IPS-NIHi11 (cell line): ENCODE measurements at regions not wholly inside any gene's neighbourhood (a gene's known extent, or its start where the extent isn't known, plus 50 kb on each side); places are given as distances from the start of the nearest gene placed in this dataset.

Experiments used
- DNase-seq: peaks from one replicate; pipeline ENCODE4 v3.0.0; 2012; ENCODE audit warnings: mixed read lengths, low spot score

- DNase-seq: no peak
These were observed 187.7 kb upstream of the POU5F2 start for GRCh38 chr5:93929131-93929530.

GRCh38 chr5:93926831-93927620 lies 185.6 kb upstream of the POU5F2 start:
- peak; percentile 10 for DNase-seq

- DNase-seq: no peak
These were observed 183.9 kb upstream of the POU5F2 start for GRCh38 chr5:93925321-93925720.

GRCh38 chr5:93924628-93925027 lies 183.2 kb upstream of the POU5F2 start:
- no peak for DNase-seq

- no peak for DNase-seq
These were observed 181.2 kb upstream of the POU5F2 start for GRCh38 chr5:93922551-93922950.

GRCh38 chr5:93921001-93921400 lies 179.6 kb upstream of the POU5F2 start:
- DNase-seq: no peak

GRCh38 chr5:93916872-93917271 lies 175.5 kb upstream of the POU5F2 start:
- DNase-seq: no peak

- DNase-seq: peak; percentile 28
These were observed 173.7 kb upstream of the POU5F2 start for GRCh38 chr5:93915142-93915553.

GRCh38 chr5:93911609-93912008 lies 170.2 kb upstream of the POU5F2 start:
- no peak for DNase-seq

GRCh38 chr5:93909356-93909755 lies 168.0 kb upstream of the POU5F2 start:
- DNase-seq: no peak

- no peak for DNase-seq
These were observed 163.5 kb upstream of the POU5F2 start for GRCh38 chr5:93904917-93905316.

- DNase-seq: no peak
These were observed 160.9 kb upstream of the POU5F2 start for GRCh38 chr5:93902288-93902687.

- peak; percentile 14 for DNase-seq
These were observed 157.7 kb upstream of the POU5F2 start for GRCh38 chr5:93899026-93899600.

- DNase-seq: no peak
These were observed 153.4 kb upstream of the POU5F2 start for GRCh38 chr5:93894601-93895354.

GRCh38 chr5:93893075-93893474 lies 151.7 kb upstream of the POU5F2 start:
- no peak for DNase-seq

- DNase-seq: no peak
These were observed 151.1 kb upstream of the POU5F2 start for GRCh38 chr5:93892481-93892880.

GRCh38 chr5:93891491-93892480 lies 150.4 kb upstream of the POU5F2 start:
- no peak for DNase-seq

GRCh38 chr5:93890657-93891056 lies 149.3 kb upstream of the POU5F2 start:
- DNase-seq: no peak

GRCh38 chr5:93887678-93888077 lies 146.3 kb upstream of the POU5F2 start:
- no peak for DNase-seq

- DNase-seq: no peak
These were observed 145.5 kb upstream of the POU5F2 start for GRCh38 chr5:93886917-93887361.

GRCh38 chr5:93886098-93886806 lies 144.9 kb upstream of the POU5F2 start:
- DNase-seq: no peak
